ENCODE measurements at regions not wholly inside any gene's neighbourhood (a gene's known extent, or its start where the extent isn't known, plus 50 kb on each side); places are given as distances from the start of the nearest gene placed in this dataset.

- Histone ChIP-seq H3K27ac (ENCODE audit: low read length) (no peak overlapping the region), H3K4me1 (ENCODE audit: control insufficient read depth, insufficient read depth, low read length) (peaks cover 4% of the 10 kb centered on the region), H3K4me3 (ENCODE audit: low read length) (no peak overlapping the region), H3K9me3 (ENCODE audit: control insufficient read depth, low read depth, low read length) (no peaks in the 10 kb centered on the region), H3K36me3 (ENCODE audit: control insufficient read depth, insufficient read depth, low read length) (no peaks in the 10 kb centered on the region), H3K27me3 (ENCODE audit: control insufficient read depth, insufficient read depth, low read length) (no peaks in the 10 kb centered on the region)
- WGBS (ENCODE audit: insufficient coverage, low lambda C conversion rate) = no CpG with 5 or more reads among the region's 3 CpGs
- no peak for DNase-seq
These were observed 400.9 kb upstream of the MEF2C start for GRCh38 chr5:89283728-89284493.

GRCh38 chr5:89282554-89283510 lies 399.8 kb upstream of the MEF2C start:
- no peak overlapping the region for H3K4me3 ChIP-seq (ENCODE audit: low read length)
- no peaks in the 10 kb centered on the region for H3K9me3 ChIP-seq (ENCODE audit: control insufficient read depth, low read depth, low read length)
- no peak overlapping the region for H3K27ac ChIP-seq (ENCODE audit: low read length)
- H3K27me3 ChIP-seq (ENCODE audit: control insufficient read depth, insufficient read depth, low read length) = no peaks in the 10 kb centered on the region
- H3K36me3 ChIP-seq (ENCODE audit: control insufficient read depth, insufficient read depth, low read length) = no peaks in the 10 kb centered on the region
- H3K4me1 ChIP-seq (ENCODE audit: control insufficient read depth, insufficient read depth, low read length) = peaks cover 4% of the 10 kb centered on the region
- 88% methylated on average over 2 of the region's 3 CpGs for WGBS (ENCODE audit: insufficient coverage, low lambda C conversion rate)
- DNase-seq = peak; percentile 7 to 36

GRCh38 chr5:89281766-89282553 lies 399.0 kb upstream of the MEF2C start:
- Histone ChIP-seq H3K9me3 (ENCODE audit: control insufficient read depth, low read depth, low read length) (no peaks in the 10 kb centered on the region), H3K27me3 (ENCODE audit: control insufficient read depth, insufficient read depth, low read length) (no peaks in the 10 kb centered on the region), H3K27ac (ENCODE audit: low read length) (no peak overlapping the region), H3K4me3 (ENCODE audit: low read length) (no peak overlapping the region), H3K36me3 (ENCODE audit: control insufficient read depth, insufficient read depth, low read length) (no peaks in the 10 kb centered on the region), H3K4me1 (ENCODE audit: control insufficient read depth, insufficient read depth, low read length) (peaks cover 4% of the 10 kb centered on the region)
- peak in 1 of 2 donors; percentile 32 for DNase-seq
- 76% methylated on average over 3 of the region's 3 CpGs for WGBS (ENCODE audit: insufficient coverage, low lambda C conversion rate)

GRCh38 chr5:89281211-89281610 lies 398.2 kb upstream of the MEF2C start:
- Histone ChIP-seq H3K27ac (ENCODE audit: low read length) (no peak overlapping the region), H3K36me3 (ENCODE audit: control insufficient read depth, insufficient read depth, low read length) (no peaks in the 10 kb centered on the region), H3K9me3 (ENCODE audit: control insufficient read depth, low read depth, low read length) (no peaks in the 10 kb centered on the region), H3K4me1 (ENCODE audit: control insufficient read depth, insufficient read depth, low read length) (peaks cover 4% of the 10 kb centered on the region), H3K4me3 (ENCODE audit: low read length) (no peak overlapping the region), H3K27me3 (ENCODE audit: control insufficient read depth, insufficient read depth, low read length) (no peaks in the 10 kb centered on the region)
- 60% methylated on average over 1 of the region's 5 CpGs for WGBS (ENCODE audit: insufficient coverage, low lambda C conversion rate)
- DNase-seq = peak in 1 of 2 donors; percentile 9

- Histone ChIP-seq H3K27ac (ENCODE audit: low read length) (no peak overlapping the region), H3K4me1 (ENCODE audit: control insufficient read depth, insufficient read depth, low read length) (peaks cover 4% of the 10 kb centered on the region), H3K36me3 (ENCODE audit: control insufficient read depth, insufficient read depth, low read length) (no peaks in the 10 kb centered on the region), H3K27me3 (ENCODE audit: control insufficient read depth, insufficient read depth, low read length) (no peaks in the 10 kb centered on the region), H3K9me3 (ENCODE audit: control insufficient read depth, low read depth, low read length) (no peaks in the 10 kb centered on the region), H3K4me3 (ENCODE audit: low read length) (no peak overlapping the region)
- WGBS (ENCODE audit: insufficient coverage, low lambda C conversion rate) = 86% methylated on average over 1 of the region's 2 CpGs
- no peak for DNase-seq
These were observed 397.4 kb upstream of the MEF2C start for GRCh38 chr5:89280103-89281037.

GRCh38 chr5:89279391-89280036 lies 396.5 kb upstream of the MEF2C start:
- Histone ChIP-seq H3K36me3 (ENCODE audit: control insufficient read depth, insufficient read depth, low read length) (no peaks in the 10 kb centered on the region), H3K27ac (ENCODE audit: low read length) (no peak overlapping the region), H3K27me3 (ENCODE audit: control insufficient read depth, insufficient read depth, low read length) (no peaks in the 10 kb centered on the region), H3K9me3 (ENCODE audit: control insufficient read depth, low read depth, low read length) (no peaks in the 10 kb centered on the region), H3K4me3 (ENCODE audit: low read length) (no peak overlapping the region), H3K4me1 (ENCODE audit: control insufficient read depth, insufficient read depth, low read length) (peaks cover 4% of the 10 kb centered on the region)
- WGBS (ENCODE audit: insufficient coverage, low lambda C conversion rate) = no CpG with 5 or more reads among the region's 5 CpGs
- no peak for DNase-seq

GRCh38 chr5:89277816-89278215 lies 394.8 kb upstream of the MEF2C start:
- H3K4me1 ChIP-seq (ENCODE audit: control insufficient read depth, insufficient read depth, low read length) = peaks cover 4% of the 10 kb centered on the region
- DNase-seq = no peak
- H3K36me3 ChIP-seq (ENCODE audit: control insufficient read depth, insufficient read depth, low read length) = no peaks in the 10 kb centered on the region
- no peak overlapping the region for H3K27ac ChIP-seq (ENCODE audit: low read length)
- no peak overlapping the region for H3K4me3 ChIP-seq (ENCODE audit: low read length)
- H3K27me3 ChIP-seq (ENCODE audit: control insufficient read depth, insufficient read depth, low read length) = no peaks in the 10 kb centered on the region
- no peaks in the 10 kb centered on the region for H3K9me3 ChIP-seq (ENCODE audit: control insufficient read depth, low read depth, low read length)
- 90% methylated on average over 2 of the region's 4 CpGs for WGBS (ENCODE audit: insufficient coverage, low lambda C conversion rate)

GRCh38 chr5:89276566-89277305 lies 393.8 kb upstream of the MEF2C start:
- no peak for DNase-seq
- Histone ChIP-seq H3K4me1 (ENCODE audit: control insufficient read depth, insufficient read depth, low read length) (no peaks in the 10 kb centered on the region), H3K9me3 (ENCODE audit: control insufficient read depth, low read depth, low read length) (no peaks in the 10 kb centered on the region), H3K27ac (ENCODE audit: low read length) (no peak overlapping the region), H3K4me3 (ENCODE audit: low read length) (no peak overlapping the region), H3K36me3 (ENCODE audit: control insufficient read depth, insufficient read depth, low read length) (no peaks in the 10 kb centered on the region), H3K27me3 (ENCODE audit: control insufficient read depth, insufficient read depth, low read length) (no peaks in the 10 kb centered on the region)
- 100% methylated on average over 1 of the region's 1 CpG for WGBS (ENCODE audit: insufficient coverage, low lambda C conversion rate)

Data from large intestine (tissue), 3 donors.